NCI-H128 (cell line): ENCODE measurements at regions not wholly inside any gene's neighbourhood (a gene's known extent, or its start where the extent isn't known, plus 50 kb on each side); places are given as distances from the start of the nearest gene placed in this dataset.
"Not testable (repeated sequence)": the region's sequence is repeated elsewhere in the genome, so short reads cannot be mapped to it uniquely, and the experiment has no call there.

Experiments used
- DNase-seq: peaks from one replicate; lab custom pipeline; 2025; ENCODE audit not compliant: unreplicated experiment; lab: John Stamatoyannopoulos, UW

DNA sequence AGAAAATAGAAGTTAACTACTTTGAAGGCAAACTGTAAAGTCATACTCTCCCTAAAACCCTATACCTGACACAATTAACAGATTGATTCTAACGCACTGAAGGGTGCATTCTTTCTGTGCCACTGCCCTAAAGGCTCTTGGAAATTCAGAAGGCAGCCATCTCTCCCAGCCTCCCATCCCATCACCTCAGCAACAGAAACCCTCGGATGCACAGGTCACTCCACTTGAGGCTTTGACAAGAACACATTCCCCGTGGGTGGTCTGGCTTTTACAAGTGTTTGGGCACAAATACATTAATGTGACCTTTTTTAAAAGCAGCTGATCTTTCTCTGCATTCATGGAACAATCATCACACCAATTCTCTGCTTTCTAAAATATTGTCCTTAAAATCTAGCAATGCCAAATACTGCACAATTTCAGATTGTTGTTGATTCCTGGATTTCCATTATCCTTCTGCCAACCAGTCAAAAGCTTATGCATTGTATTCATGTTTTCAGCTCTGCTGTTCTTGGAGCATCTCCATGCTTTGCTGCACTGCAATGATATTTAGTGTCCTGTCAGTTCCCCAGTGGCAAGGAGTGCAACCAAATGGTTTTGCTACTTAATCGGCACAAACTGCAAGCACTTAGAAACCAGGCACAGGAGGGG is 175.6 kb downstream of the TMEM161B start:
- DNase-seq = no peak

DNA sequence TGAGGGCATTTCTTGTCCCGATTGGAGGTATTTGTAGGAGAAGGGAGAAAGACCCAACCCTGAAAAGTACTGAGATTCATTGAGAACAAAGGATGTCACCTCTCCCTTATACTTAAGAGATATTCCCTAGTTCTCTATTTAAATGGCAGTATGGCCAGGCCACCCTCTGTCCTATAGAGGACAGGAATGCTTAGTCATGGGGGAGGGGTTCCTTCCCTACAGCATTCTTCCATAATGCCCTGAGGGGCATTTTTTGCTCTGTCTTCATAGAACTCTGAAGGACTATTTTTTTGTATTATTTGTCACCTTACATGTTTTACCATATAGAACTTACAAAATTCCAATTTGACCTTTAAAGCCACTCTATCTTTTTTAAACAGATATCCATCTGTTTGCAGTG is 176.3 kb downstream of the TMEM161B start:
- DNase-seq = no peak

DNA sequence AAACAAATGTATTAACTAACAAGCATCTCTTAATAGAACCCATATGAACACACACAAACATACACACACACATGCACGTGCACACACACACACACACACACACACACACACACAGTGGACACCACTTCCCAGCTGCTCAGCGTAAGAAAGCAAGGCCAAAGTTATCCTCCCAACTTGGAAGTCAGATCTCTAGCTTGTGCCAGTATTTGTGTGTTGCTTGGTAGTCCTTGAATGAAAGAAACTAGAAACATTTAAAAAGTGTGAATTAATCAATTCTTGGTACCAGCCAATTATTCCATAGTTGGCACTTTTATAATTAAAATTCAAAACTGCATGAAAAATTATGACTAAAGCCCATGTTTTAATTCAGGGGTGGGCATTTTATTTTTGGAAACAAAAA is 178.1 kb downstream of the TMEM161B start:
- no peak for DNase-seq

DNA sequence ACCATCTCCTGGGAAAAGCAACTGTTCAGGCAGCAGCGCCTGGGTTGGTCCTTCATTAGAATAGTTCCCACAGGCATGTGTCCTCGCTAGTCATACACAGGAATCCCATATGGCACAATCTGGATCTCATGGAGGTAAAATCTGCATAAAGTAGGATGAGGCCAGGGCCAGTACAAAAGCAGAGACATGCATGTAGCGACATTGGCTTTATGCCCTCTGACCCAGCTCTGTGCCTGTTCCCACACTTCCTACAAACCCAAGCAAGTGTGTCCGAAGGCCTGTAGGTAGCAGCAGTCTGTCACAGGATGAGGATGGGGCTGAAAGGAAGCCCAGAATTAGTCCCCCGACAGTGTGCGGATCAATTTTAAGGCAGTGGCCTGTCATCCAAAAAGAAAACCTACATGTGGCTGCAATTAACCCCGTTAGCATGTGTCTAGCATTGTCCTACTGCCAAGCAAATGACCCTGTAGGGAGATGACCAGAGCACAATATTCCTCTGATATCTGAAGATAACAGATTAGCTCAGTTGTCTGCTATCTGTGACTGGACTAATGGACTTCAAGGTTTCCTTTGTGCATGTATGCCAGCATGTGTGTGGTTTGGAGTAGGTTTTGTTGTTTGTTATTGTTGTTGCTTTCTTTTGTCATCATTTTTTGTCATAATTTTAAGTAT is 178.8 kb downstream of the TMEM161B start:
- no peak for DNase-seq

DNA sequence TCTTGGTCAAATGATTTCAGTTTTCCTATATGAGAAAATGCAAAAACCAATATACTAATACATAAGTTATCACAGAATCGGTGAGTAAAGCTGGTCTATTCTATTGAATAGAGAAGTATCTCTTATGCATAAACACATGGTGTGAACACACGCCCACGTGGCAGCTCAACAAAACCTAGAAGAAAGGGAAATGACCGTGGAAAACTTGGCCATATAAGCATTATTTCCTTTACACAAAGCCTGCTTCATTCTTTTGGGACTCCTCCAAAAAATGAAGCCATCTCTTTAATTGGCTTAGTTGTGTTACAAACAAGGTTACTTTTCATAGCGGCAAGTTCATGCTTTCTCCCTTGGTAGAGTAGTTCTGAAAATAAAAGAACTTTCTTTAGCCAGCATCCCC is 183.2 kb downstream of the TMEM161B start:
- DNase-seq = no peak

DNA sequence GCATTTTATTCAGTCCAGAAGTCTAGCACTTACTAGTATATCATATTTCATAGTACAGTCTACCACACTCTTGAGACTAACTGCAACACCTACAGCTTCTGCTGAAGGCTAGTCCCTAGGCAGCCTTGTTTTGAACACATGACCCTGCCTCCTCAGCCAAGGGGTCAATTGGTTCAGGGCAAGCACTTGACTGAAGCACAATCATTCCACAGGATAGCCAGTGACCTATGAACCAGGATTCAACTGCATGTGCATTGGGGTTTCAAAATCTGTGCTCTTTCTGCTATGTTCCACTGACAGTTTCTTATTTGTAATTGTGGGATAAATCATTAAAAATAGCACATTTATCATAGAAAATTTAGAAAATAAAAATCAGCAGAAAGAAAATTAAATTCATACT is 186.8 kb downstream of the TMEM161B start:
- DNase-seq = no peak

DNA sequence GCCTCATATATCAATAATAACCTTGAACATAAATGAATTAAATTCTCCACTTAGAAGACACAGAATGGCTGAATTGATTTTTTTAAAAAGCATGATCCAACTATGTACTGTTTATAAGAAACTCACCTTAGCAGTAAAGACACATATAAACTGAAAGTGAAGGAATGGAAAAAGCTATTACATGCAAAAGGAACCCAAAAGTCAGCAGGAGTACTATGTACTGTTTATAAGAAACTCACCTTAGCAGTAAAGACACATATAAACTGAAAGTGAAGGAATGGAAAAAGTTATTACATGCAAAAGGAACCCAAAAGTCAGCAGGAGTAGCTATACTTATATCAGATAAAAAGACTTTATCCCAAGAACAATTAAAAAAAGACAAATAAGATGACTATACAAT is 204.8 kb downstream of the TMEM161B start:
- no peak for DNase-seq

DNA sequence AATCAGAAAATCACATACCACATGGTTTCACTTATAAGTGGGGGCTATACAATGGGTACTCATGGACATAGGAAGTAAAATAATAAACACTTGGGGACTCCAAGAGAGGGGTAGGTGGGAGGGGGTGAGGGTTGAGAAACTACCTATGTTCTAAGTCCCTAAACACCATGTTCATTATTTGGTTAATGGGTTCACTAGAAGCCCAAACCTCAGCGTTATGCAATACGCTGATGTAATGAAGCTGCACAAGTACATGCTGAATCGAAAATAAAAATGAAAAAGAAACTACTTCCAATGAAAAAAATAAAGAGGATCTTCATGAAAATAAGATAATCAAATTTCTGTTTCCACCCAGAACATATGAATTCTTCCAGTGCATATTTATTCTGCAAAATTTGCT is 208.5 kb downstream of the TMEM161B start:
- no peak for DNase-seq

DNA sequence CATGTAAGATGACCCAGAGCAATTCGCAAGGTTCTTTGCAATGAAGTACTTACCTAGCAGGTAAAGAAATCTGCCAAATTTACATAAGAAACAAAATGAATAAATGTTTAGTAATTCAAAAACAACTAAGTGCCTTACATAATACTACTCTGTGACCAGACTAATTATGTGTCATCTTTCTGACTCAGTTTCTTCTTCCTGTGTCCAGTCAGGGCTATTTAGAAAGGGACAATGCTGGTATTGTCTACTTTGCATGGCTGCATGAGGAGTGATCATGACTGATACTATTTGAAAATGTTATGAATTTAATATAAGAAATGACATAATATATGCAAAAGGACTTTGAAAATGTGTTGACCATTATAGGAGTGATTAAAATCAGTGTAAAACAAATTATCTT is 210.0 kb downstream of the TMEM161B start:
- no peak for DNase-seq

DNA sequence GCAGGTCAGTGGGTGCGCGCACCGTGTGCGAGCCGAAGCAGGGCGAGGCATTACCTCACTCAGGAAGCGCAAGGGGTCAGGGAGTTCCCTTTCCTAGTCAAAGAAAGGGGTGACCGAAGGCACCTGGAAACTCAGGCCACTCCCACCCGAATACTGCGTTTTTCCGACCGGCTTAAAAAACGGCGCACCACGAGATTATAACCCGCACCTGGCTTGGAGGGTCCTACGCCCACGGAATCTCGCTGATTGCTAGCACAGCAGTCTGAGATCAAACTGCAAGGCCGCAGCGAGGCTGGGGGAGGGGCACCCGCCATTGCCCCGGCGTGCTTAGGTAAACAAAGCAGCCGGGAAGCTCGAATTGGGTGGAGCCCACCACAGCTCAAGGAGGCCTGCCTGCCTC is 216.2 kb downstream of the TMEM161B start:
- DNase-seq = not testable (repeated sequence)

DNA sequence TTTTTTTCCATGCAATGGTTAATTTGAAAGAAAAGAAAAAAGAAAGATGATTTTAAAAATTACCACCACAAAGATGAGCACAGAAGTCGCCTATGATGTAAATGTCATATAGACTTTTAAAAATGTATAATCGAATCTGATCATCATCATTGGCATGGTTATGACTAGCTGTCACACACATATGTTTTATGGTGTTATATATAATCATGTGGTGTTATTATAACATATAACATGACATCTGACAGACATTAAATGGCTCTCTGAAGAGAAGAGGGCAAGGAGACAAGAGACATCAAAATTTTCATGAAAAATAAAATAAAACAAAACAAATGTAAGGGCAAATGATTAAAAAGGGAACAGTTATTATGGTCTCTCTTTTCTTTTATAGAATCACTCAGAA is 217.5 kb downstream of the TMEM161B start:
- DNase-seq = no peak

DNA sequence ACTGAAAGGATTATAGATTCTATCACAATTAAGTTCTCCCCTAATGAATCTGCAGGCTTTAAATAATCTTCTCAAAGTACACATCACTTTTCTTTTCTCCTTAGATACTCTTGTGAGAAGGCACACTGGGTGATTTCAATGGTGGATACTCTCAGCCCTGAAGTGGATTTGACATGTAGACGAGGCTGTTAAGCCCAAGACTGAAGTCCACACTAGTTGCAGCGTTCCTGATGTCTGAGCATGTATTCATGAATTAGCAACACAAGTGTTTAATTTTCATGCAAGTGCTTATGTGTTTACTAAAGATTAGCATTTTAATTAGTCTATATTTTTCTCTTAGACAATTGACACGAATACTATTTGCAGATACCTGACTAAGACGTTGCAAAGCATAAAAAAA is 218.9 kb downstream of the TMEM161B start:
- DNase-seq = no peak

DNA sequence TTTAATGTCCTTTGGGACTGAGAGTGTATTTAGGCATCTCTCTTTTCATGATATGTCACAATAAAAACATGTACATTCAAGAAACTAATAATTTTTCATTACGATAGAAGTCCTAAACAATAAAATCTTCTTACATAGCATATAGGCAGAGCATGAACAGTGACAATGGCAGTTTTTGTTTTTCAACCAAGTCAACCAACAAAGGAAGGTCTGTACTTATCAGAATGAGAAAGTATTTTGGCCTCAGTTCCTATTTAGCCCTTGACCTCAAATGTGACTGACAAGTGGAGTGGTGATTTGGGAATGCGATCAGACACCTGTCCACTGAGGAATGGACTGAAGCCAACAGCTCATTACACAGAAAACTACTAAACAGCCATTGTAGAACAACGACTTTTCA is 219.5 kb downstream of the TMEM161B start:
- no peak for DNase-seq

DNA sequence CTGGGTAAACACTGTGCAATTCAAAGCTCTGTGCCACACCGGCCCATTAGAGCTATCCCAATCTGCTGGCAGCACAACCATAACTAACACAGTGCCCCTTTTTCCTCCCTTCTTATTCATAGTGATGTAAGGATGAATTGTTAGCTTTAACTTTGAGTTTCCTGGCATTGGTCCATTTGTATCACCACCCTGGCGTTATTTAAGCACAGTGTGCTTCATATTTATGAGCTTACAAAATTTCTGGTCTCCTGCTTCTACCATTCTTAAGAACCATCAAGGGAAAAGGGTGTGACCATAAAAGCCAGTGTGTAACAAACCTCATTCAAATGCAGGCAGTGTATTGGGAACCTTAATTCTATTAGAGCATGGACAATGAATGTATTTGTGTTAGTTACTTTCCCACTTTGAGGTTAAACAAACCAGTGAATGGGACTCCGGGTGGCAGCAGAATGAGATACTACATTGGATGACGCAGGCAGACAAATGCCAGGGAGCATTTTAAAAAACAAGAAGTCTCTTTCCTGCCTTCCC is 222.6 kb downstream of the TMEM161B start:
- no peak for DNase-seq

DNA sequence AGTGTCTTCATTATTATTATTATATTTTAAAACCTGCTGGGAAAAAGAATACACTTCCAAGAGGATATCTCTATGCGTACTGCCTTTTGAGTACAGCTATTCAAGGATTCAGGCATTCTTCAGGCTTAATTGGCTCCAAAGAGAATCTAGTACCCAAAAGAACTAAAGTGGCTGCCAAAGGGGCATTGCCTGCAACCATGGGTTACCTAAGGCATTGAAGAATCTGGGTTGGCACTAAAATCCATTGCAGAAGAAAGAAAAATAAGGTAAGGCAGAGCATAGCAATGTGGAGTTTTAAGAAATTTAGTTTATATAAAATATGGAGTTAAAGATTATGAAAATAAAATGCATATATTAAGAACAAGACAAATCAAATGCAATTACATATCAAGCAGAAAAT is 223.5 kb downstream of the TMEM161B start:
- DNase-seq = no peak

DNA sequence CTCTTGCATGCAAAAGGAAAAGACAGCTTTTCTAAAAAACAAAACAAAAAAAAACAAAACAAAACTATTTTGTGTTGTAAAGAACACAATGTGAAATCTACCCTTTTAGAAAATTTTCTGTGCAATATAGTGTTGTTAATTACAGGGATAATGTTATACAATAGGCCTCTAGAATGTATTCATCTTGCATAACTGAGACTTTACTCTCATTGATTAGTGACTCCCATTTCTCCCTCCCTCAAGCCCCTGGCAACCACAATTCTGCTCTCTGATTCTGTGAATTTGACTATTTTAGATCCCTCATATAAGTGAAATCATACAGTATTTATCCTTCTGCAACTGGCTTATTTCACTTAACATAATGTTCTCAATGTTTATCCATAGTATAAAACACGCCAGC is 234.1 kb downstream of the TMEM161B start:
- DNase-seq = no peak

DNA sequence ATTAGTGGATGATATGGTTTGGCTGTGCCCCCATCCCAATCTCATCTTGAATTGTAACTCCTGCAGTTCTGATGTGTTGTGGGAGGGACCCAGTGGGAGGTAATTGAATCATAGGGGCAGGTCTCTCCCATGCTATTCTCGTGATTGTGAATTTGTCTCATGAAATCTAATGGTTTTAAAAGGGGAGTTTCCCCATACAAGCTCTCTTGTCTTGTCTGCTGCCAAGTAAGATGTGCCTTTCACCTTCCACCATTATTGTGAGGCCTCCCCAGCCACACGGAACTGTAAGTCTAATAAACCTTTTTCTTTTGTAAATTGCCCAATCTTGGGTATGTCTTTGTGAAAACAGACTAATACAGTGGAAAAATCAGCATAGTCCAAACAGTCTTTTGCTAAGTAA is 235.5 kb downstream of the TMEM161B start:
- DNase-seq = no peak

DNA sequence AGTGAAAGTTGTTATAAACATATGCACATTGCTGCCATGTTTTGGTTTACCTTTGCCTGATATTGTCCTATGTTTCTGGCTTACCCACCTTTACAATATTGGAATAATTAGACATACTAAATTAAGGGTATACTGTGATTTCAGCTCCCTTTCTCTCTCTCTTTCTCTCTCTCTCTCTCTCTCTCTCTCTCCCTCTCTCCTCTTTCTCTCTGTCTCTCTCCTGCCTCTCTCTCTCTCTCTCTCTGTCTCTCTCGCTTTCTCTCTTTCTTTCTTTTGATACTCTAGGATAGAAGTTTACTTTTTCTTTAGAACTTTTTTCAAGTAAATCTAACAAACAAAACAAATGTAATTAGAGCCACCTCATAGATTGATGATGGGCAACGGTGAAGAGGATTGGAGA is 239.6 kb downstream of the TMEM161B start:
- DNase-seq = no peak

DNA sequence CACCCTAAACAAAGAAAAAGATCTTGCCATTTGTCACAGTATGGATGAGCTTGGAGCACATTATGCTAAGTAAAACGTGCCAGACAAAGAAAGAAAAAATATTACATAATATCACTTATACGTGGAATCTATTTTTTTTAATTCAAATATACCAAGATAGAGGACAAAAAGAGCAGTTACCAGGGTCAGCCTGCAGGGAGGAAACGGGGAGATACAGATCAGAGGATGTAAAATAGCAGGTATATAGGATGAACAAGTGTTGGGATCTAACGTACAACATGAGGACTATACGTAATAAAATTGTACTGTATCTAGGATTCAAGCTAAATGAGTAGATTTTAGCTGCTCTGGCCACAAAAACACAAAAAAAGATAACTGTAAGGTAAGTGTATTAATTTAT is 247.5 kb downstream of the TMEM161B start:
- DNase-seq = no peak

DNA sequence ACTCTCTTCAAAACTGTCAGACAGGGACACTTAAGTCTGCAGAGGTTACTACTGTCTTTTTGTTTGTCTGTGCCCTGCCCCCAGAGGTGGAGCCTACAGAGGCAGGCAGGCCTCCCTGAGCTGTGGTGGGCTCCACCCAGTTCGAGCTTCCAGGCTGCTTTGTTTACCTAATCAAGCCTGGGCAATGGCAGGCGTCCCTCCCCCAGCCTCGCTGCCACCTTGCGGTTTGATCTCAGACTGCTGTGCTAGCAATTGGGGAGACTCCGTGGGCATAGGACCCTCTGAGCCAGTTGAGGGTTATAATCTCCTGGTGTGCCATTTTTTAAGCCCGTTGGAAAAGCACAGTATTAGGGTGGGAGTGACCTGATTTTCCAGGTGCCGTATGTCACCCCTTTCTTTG is 253.7 kb downstream of the TMEM161B start:
- DNase-seq = not testable (repeated sequence)

DNA sequence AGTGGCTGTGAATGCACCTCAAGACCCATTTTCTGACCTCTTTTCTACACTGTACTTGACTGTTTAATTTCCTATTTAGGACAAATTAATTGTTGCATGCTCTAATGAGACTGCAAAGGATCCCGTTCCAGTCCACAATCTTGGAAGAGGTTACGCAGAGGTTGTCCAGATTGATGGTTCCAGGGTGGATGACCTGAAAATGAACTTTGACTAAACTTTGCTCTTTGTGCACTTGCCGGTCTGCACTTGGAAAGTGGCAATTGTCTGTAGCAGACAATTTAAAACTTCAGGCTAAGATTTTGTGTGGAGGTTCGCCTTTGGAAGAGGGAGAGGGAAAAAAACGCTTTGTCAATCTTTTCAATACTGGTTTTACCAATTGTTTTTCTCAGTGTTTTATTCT is 267.8 kb downstream of the TMEM161B start:
- DNase-seq = no peak

DNA sequence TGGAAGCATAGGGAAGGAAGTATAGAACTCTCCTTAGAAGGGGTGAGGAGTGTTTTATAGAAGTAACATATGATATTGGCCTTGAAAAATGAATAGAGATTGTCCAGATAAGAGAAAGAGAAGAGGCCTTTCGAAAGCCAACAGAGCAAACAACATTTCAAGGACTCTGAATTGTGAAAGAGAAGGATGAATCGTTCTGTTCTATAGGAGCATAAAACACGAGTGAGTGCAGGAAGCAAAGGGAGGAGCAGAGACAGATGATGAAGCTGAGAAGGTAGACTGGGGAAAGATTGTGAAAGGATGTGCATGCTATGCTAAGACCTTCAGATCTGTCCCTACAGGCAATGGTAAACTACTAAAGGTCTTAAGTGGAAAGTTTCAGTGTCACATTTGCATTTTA is 271.0 kb downstream of the TMEM161B start:
- DNase-seq = no peak

DNA sequence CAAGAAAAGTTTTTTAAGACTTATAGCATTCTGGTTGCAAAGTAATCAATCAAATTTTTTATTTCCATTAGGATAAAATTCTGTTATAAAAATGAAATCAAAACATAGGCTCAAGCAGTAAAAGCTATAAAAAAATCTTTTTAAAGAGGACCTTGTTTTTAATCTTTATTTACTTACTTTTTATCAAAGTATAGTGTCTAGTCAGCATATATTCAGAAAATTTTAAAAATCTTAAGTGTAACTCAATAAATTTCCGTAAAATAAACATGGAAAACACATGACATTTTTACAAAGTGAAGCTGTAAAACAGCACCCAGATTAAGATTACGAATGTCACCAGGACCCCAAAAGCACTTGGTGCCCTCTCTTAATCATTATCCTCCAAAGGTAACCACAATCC is 302.4 kb downstream of the TMEM161B start:
- no peak for DNase-seq
